IMR-90 (cell line): ENCODE measurements at regions not wholly inside any gene's neighbourhood (a gene's known extent, or its start where the extent isn't known, plus 50 kb on each side); places are given as distances from the start of the nearest gene placed in this dataset.

Source experiments
- ATAC-seq: fragments of 200-7000 bp; cut with Tn5 transposase; 2 replicates; pipeline ENCODE4 v1.9.1; 2020; ENCODE audit warnings: low read depth, mild to moderate bottlenecking, moderate library complexity
- BruUV-seq: library from RNA; stranded (reverse); fragments of 400-500 nt; replicated peaks from 2 replicates; lab custom pipeline; 2021; lab: Mats Ljungman, UMichigan
- CTCF ChIA-PET: fragments of 300-600 bp; formaldehyde crosslinking; extraction: SDS; loops from one replicate; lab custom pipeline; 2021; ENCODE audit warnings: antibody characterized with exemption; lab: Yijun Ruan, JAX
- POLR2A ChIA-PET: fragments of 300-600 bp; sonication (Branson Sonifier 250); formaldehyde crosslinking; loops from one replicate; lab custom pipeline; 2022; ENCODE audit warnings: antibody characterized with exemption; ENCODE audit not compliant: unreplicated experiment; lab: Charles Lee
- DNase-seq: peaks from one replicate; pipeline ENCODE4 v3.0.0; 2013
- H2AFZ ChIP-seq: replicated peaks from 2 replicates; pipeline ENCODE3; 2013; ENCODE audit warnings: low read length, mild to moderate bottlenecking; ENCODE audit not compliant: poor library complexity
- H2AK5ac ChIP-seq: 2 replicates; pipeline ENCODE4 v1.6.1; 2013; ENCODE audit warnings: low read depth, low read length, inconsistent platforms
- H2AK9ac ChIP-seq: replicated peaks from 2 replicates; pipeline ENCODE3; 2013; ENCODE audit warnings: mild to moderate bottlenecking, low read depth, low read length, moderate library complexity; ENCODE audit not compliant: poor library complexity
- H2BK120ac ChIP-seq: 2 replicates; pipeline ENCODE4 v1.6.1; 2013; ENCODE audit warnings: low read depth, low read length, inconsistent platforms
- H2BK15ac ChIP-seq: 3 replicates; pipeline ENCODE4 v1.6.1; 2013; ENCODE audit warnings: low read depth, low read length, inconsistent platforms
- H2BK20ac ChIP-seq: 2 replicates; pipeline ENCODE4 v1.6.1; 2013; ENCODE audit warnings: low read depth, mild to moderate bottlenecking, inconsistent platforms, low read length, moderate library complexity
- H2BK5ac ChIP-seq: 2 replicates; pipeline ENCODE4 v1.6.1; 2013; ENCODE audit warnings: mild to moderate bottlenecking, low read depth, low read length, inconsistent platforms; ENCODE audit not compliant: poor library complexity, severe bottlenecking
- H3K14ac ChIP-seq: replicated peaks from 2 replicates; pipeline ENCODE4 v1.6.1; 2013; ENCODE audit warnings: low read depth, low read length, inconsistent platforms
- H3K18ac ChIP-seq: 2 replicates; pipeline ENCODE4 v1.6.1; 2013; ENCODE audit warnings: low read depth, low read length, control low read depth
- H3K23ac ChIP-seq: 2 replicates; pipeline ENCODE4 v1.6.1; 2013; ENCODE audit warnings: low read depth, low read length, inconsistent platforms
- H3K27ac ChIP-seq: 2 replicates; pipeline ENCODE4 v1.5.1; 2013; ENCODE audit warnings: mild to moderate bottlenecking, control low read depth, low read length; ENCODE audit not compliant: insufficient read depth
- H3K27me3 ChIP-seq: 2 replicates; pipeline ENCODE4 v1.6.1; 2013; ENCODE audit warnings: low read length; ENCODE audit not compliant: control insufficient read depth, insufficient read depth
- H3K36me3 ChIP-seq: 2 replicates; pipeline ENCODE4 v1.6.1; 2013; ENCODE audit warnings: low read length, mixed read lengths; ENCODE audit not compliant: control insufficient read depth, insufficient read depth
- H3K4ac ChIP-seq: 2 replicates; pipeline ENCODE4 v1.6.1; 2013; ENCODE audit warnings: low read depth, low read length, inconsistent platforms
- H3K4me1 ChIP-seq: 2 replicates; pipeline ENCODE4 v1.6.1; 2013; ENCODE audit warnings: low read length, mixed read lengths; ENCODE audit not compliant: control insufficient read depth, insufficient read depth
- H3K4me2 ChIP-seq: 2 replicates; pipeline ENCODE4 v1.6.1; 2013; ENCODE audit warnings: low read depth, mild to moderate bottlenecking, control low read depth, low read length, moderate library complexity
- H3K4me3 ChIP-seq: 2 replicates; pipeline ENCODE4 v1.5.1; 2013; ENCODE audit warnings: low read depth, mild to moderate bottlenecking, control low read depth, low read length, moderate library complexity; ENCODE audit not compliant: insufficient read depth
- H3K56ac ChIP-seq: 2 replicates; pipeline ENCODE4 v1.6.1; 2013; ENCODE audit warnings: low read length, inconsistent platforms; ENCODE audit not compliant: insufficient read depth; ENCODE audit errors: extremely low read depth
- H3K79me1 ChIP-seq, 2 experiments: 2 replicates each; pipeline ENCODE4 v1.6.1; 2013; ENCODE audit warnings: low read length in 2 of 2, inconsistent platforms in 1 of 2, low read depth in 1 of 2
- H3K9ac ChIP-seq: 2 replicates; pipeline ENCODE4 v1.6.1; 2013; ENCODE audit warnings: low read depth, low read length, control low read depth
- H3K9me1 ChIP-seq: 2 replicates; pipeline ENCODE4 v1.6.1; 2013; ENCODE audit warnings: low read length, inconsistent platforms; ENCODE audit not compliant: insufficient read depth
- H3K9me3 ChIP-seq: 2 replicates; pipeline ENCODE4 v1.6.1; 2013; ENCODE audit warnings: low read length; ENCODE audit not compliant: control insufficient read depth, insufficient read depth
- H4K20me1 ChIP-seq: 2 replicates; pipeline ENCODE4 v1.6.1; 2013; ENCODE audit warnings: low read length, inconsistent platforms; ENCODE audit not compliant: insufficient read depth
- H4K5ac ChIP-seq: 2 replicates; pipeline ENCODE4 v1.6.1; 2013; ENCODE audit warnings: mild to moderate bottlenecking, low read depth, low read length, control low read depth
- H4K8ac ChIP-seq, 2 experiments: 2 replicates each; pipeline ENCODE4 v1.6.1; 2013; ENCODE audit warnings: low read depth in 2 of 2, low read length in 2 of 2, control low read depth in 1 of 2, inconsistent platforms in 1 of 2
- H4K91ac ChIP-seq: 2 replicates; pipeline ENCODE4 v1.6.1; 2013; ENCODE audit warnings: low read depth, low read length, inconsistent platforms; ENCODE audit not compliant: insufficient read depth
- BHLHE40 ChIP-seq: fragments of 150-350 bp; IDR thresholded peaks from 2 replicates; pipeline ENCODE4 v1.6.1; 2016; ENCODE audit warnings: mild to moderate bottlenecking, low read depth, low read length
- CEBPB ChIP-seq: IDR thresholded peaks from 2 replicates; pipeline ENCODE4 v1.6.1; 2012; ENCODE audit warnings: low read depth, low read length, improper control_type of control experiment
- CHD1 ChIP-seq: IDR thresholded peaks from 2 replicates; pipeline ENCODE4 v1.6.1; 2012; ENCODE audit warnings: low read depth, low read length, improper control_type of control experiment
- CTCF ChIP-seq: conservative IDR thresholded peaks from 2 replicates; pipeline ENCODE4 v1.5.1; 2012; ENCODE audit warnings: mild to moderate bottlenecking, low read depth, low read length, improper control_type of control experiment
- ELK1 ChIP-seq: fragments of 150-350 bp; IDR thresholded peaks from 2 replicates; pipeline ENCODE4 v1.6.1; 2016; ENCODE audit warnings: low read depth, mild to moderate bottlenecking, low read length, moderate library complexity, borderline replicate concordance
- FOS ChIP-seq: fragments of 150-350 bp; IDR thresholded peaks from 2 replicates; pipeline ENCODE4 v1.6.1; 2016; ENCODE audit warnings: low read depth, low read length
- MAFK ChIP-seq: IDR thresholded peaks from 2 replicates; pipeline ENCODE4 v1.6.1; 2012; ENCODE audit warnings: low read depth, low read length, improper control_type of control experiment
- MAZ ChIP-seq: IDR thresholded peaks from 2 replicates; pipeline ENCODE4 v1.6.1; 2012; ENCODE audit warnings: low read depth, mild to moderate bottlenecking, low read length, improper control_type of control experiment, moderate library complexity, borderline replicate concordance
- MXI1 ChIP-seq: IDR thresholded peaks from 2 replicates; pipeline ENCODE4 v1.6.1; 2012; ENCODE audit warnings: low read depth, mild to moderate bottlenecking, low read length, moderate library complexity, borderline replicate concordance
- NFE2L2 ChIP-seq: fragments of 150-350 bp; IDR thresholded peaks from 2 replicates; pipeline ENCODE4 v1.6.1; 2016; ENCODE audit warnings: low read depth, mild to moderate bottlenecking, low read length
- POLR2A ChIP-seq: IDR thresholded peaks from 2 replicates; pipeline ENCODE4 v1.6.1; 2012; ENCODE audit warnings: mild to moderate bottlenecking, low read depth, low read length
- RAD21 ChIP-seq: IDR thresholded peaks from 2 replicates; pipeline ENCODE4 v1.6.1; 2012; ENCODE audit warnings: low read length, improper control_type of control experiment
- RCOR1 ChIP-seq: IDR thresholded peaks from 2 replicates; pipeline ENCODE4 v1.6.1; 2012; ENCODE audit warnings: mild to moderate bottlenecking, low read length, improper control_type of control experiment; ENCODE audit not compliant: insufficient replicate concordance
- RFX5 ChIP-seq: IDR thresholded peaks from 2 replicates; pipeline ENCODE4 v1.8.0; 2012; ENCODE audit warnings: low read depth, mild to moderate bottlenecking, low read length, moderate library complexity
- SMC3 ChIP-seq: fragments of 150-350 bp; IDR thresholded peaks from 2 replicates; pipeline ENCODE4 v1.6.1; 2016; ENCODE audit warnings: low read depth, mild to moderate bottlenecking, antibody characterized with exemption, low read length, moderate library complexity
- USF2 ChIP-seq: fragments of 150-350 bp; IDR thresholded peaks from 2 replicates; pipeline ENCODE4 v1.6.1; 2017; ENCODE audit warnings: mild to moderate bottlenecking, antibody characterized with exemption, low read length, low read depth
- WGBS, 2 experiments: methylation state at CpG; one replicate each; pipeline versions ENCODE4 v1.1.5 to v1.1.7; 2013; ENCODE audit warnings: missing lambda C conversion rate in 2 of 2; ENCODE audit not compliant: insufficient read length in 1 of 2; ENCODE audit errors: extremely low coverage in 2 of 2; 5-methylcytosine and 5-hydroxymethylcytosine counted together
- dilution Hi-C: fragments of 300-500 bp; cut with HindIII; formaldehyde crosslinking; loops from one replicate; pipeline ENCODE4 v1.14.3; 2018; ENCODE audit warnings: low sequenced_read_pairs; ENCODE audit not compliant: unreplicated experiment
- in situ Hi-C: fragments of 300-500 bp; cut with MboI; formaldehyde crosslinking; loops from 3 replicates; pipeline ENCODE4 v1.14.3; 2019; ENCODE audit warnings: low sequenced_read_pairs, inconsistent platforms, mixed read lengths
- intact Hi-C: fragments of 100-400 bp; cut with micrococcal nuclease; formaldehyde crosslinking; loops from 2 replicates; pipeline ENCODE4 v1.10.0; 2022

GRCh38 chr3:67882981-67883380 is 228.6 kb upstream of the SUCLG2 start:
- Histone ChIP-seq H3K9ac (no peak overlapping the region), H3K4me3 (no peak overlapping the region), H4K8ac (no peak overlapping the region), H3K4ac (no peak overlapping the region), H3K4me2 (no peak overlapping the region), H3K9me1 (no peaks in the 10 kb centered on the region), H3K4me1 (no peaks in the 10 kb centered on the region), H3K56ac (no peak overlapping the region), H2AK9ac (no peak overlapping the region), H3K9me3 (no peaks in the 10 kb centered on the region; the same call in 1 of the 2 replicates), H3K14ac (no peak overlapping the region), H2BK15ac (no peak overlapping the region), H2AK5ac (no peak overlapping the region), H2BK20ac (no peak overlapping the region), H3K36me3 (no peaks in the 10 kb centered on the region), H3K27me3 (no peaks in the 10 kb centered on the region), H3K18ac (no peak overlapping the region), H4K5ac (no peak overlapping the region), H2BK120ac (no peak overlapping the region), H2AFZ (no peak overlapping the region), H4K91ac (no peak overlapping the region), H3K23ac (no peak overlapping the region), H4K20me1 (no peaks in the 10 kb centered on the region), H2BK5ac (no peak overlapping the region), H3K27ac (no peak overlapping the region), H3K79me1 (no peaks in the 10 kb centered on the region)
- dilution Hi-C loops, result no loop called here
- no peak for TF ChIP-seq ELK1
- TF ChIP-seq SMC3, result no peak
- TF ChIP-seq RAD21, result no peak
- no peak for TF ChIP-seq RFX5
- no peak for TF ChIP-seq FOS
- no peak for TF ChIP-seq MXI1
- no peak for TF ChIP-seq MAFK
- TF ChIP-seq CHD1, result no peak
- no peak for TF ChIP-seq BHLHE40
- no peak for TF ChIP-seq POLR2A
- TF ChIP-seq CEBPB, result no peak
- no peak for TF ChIP-seq RCOR1
- no peak for TF ChIP-seq MAZ
- TF ChIP-seq NFE2L2, result no peak
- no peak for TF ChIP-seq USF2
- TF ChIP-seq CTCF, result no peak
- POLR2A ChIA-PET, result no interaction called here
- intact Hi-C loops, result no loop called here
- BruUV-seq, result no TSS peak
- no peak for ATAC-seq
- in situ Hi-C loops, result no loop called here
- no CpG with 5 or more reads among the region's 5 CpGs for WGBS, 2 experiments
- CTCF ChIA-PET, result no interaction called here
- DNase-seq, result no peak
